GM21526 (cell line): ENCODE measurements at regions not wholly inside any gene's neighbourhood (a gene's known extent, or its start where the extent isn't known, plus 50 kb on each side); places are given as distances from the start of the nearest gene placed in this dataset.

ENCODE experiments used
- ATAC-seq: cut with Tn5 transposase; IDR thresholded peaks from one replicate; pipeline ENCODE4 v1.9.1; 2021; ENCODE audit warnings: moderate library complexity; ENCODE audit not compliant: unreplicated experiment, low FRiP score

DNA sequence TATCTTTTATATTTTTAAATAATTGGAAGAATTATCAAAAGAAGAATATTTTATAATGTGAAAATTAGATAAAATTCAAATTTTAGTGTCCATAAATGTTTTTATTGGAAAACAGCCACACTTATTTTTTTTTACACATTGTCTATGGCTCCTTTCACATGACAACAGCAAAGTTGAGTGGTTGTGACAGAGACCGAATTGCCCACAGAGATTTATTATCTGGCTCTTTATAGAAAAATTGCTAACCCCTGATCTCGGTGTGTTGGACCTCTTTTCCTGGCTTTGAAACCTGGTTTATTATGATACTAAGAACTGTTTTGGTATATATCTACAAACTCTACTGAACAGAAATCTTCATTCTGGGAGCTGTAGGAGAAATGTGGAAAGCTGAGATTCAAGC is 269.1 kb upstream of the UMPS start:
- no peak for ATAC-seq

DNA sequence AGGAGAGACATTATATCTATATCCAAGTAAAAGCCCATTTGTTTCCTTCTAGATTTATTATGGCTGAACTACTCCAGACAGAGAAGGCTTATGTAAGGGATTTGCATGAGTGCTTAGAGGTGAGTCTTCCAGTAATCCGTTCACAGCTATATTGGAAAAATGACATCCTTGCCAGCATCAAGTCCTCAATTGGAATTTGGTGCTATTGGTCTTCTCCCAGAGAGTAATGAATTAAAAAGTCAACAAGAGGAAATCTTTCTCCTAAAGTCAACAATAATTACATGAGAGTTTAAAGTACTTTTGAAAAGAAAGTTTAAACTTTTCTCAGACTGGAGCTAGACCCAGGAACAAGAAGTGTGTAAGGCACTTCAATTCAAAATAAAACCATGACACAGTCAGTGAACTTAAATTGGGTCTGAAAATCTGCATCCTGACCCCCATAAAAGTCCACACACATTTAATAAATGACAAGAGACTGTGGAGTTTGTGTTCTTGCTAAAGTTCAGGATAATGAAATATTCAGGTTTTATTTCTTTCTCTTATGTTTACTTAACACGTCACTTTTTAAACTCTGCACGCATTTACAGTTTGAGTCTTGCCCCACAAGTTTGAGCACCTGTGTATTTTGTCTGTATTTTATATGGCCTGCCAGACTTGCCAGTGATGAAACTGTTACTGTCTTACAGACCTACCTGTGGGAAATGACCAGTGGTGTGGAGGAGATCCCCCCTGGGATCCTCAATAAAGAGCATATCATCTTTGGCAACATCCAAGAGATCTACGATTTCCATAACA is 268.2 kb upstream of the UMPS start:
- ATAC-seq: no peak

DNA sequence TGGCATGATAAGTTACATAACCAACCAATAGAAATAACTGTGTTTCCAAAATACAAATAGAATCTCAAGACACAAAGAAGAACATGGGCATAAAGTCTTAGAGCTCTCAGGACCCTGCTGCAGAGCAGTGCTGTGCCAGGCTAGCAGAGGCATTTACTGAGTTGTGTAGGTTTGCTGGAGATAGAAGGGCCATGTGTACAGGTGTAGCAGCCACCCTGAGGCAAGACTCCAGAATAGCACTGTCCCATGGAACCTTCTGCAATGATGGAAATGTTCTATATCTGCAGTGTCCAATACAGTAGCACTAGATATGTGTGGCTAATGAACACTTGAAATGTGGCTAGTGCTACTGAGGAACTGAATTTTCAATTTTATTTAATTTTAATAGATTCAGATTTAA is 267.0 kb upstream of the UMPS start:
- no peak for ATAC-seq

DNA sequence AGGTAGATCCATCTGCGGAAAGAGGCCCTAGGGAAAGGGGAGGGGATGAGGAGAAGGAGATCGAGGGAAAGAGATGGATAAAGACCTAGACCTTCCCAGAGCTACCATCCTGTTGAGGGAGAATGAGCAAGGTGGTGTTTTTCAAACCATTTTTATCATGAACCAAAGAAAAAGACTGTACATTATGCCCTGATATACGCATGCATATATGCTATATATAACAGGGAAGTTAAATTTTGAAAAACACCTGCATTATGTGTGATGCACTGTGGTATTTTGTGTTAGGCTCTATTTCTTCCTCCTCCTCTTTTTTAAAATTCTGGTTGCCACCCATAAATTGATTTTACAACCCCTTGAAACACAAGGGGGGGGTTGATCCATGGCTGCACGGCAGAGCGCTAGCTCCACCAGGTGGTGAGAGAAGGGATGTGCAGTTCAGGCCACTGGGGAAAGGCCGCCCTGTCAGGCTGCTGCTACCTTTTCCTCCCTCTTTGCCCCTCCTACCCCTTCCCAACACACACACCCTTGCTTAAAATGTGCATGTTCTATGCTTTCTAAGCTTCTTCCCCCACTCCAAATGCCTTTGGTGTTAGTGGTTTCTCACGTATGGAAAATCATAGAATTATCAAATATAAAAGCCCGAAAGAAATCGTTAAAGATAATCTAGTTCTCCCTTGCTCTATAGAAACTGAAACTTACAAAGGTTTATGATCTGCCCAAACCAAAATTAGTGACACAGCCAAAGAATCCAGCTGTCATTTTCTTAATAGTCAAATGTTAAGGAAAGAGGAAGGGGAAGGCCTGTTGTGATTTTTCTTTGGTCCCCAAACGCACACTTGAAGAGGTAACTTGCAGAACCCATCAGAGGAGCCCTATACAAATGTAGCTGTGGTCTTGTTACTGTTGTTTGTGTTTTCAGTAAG is 262.0 kb upstream of the UMPS start:
- ATAC-seq: no peak

DNA sequence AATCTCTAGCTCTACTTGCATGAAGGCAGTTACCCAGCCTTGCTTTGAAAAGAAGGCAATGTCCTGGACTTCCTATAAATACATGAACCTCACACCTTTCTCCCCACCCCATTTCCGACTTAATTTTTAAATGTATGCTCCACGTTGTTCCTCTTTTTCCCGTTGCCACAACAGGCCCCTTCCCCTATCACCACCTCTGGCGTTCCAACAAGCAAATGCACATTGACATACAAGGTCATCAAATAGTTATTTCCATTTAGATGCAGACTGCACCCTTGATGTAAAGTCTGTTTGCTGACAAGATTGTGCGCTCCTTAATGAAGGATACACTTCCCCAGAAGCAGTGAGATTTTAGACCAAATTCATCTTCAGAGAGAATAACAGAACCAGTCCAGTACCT is 260.7 kb upstream of the UMPS start:
- no peak for ATAC-seq

DNA sequence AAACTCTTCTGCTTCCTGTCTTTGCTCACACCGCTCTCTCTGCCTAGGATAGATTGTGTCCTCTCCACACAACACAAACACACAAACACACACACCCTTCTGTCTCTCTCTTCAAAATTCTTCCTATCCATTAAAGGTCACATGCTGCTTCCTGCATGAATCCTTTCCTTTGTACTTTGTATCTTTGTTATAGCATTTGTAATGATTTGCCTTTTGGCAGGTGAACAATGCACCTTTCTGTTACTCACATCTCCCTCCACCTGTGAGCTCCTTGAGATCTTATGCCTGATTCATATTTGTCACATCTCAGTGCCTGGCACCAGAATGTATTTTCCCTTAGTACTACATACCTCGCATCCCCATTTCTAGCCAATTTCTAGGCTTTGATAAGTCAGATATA is 251.4 kb upstream of the UMPS start:
- no peak for ATAC-seq

DNA sequence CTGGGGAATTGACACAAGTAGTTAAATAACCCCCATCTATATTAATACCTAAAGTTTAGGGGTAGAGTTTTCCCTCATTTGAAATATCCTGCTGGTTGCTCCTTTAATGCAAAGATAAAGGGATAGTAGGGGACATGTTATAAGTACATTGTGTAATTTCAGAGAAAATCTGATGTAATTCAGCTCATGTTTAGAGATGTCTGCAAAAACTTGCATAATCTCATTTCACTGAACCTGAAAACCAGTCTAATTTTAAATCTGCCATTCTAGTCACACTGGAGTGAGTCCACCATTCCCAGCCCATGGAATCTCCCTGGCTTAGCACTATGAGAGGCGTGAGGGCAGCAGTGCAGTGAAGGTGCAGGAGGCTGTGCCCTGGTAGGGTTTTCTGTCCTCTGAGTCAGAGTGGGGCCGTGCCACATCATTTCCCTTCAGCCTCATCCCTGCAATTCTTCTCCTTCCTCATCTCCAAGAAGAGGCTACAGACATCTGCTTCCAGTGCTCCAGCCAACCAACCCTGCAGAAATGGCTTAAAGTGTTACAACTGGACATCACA is 246.3 kb upstream of the UMPS start:
- ATAC-seq: no peak

DNA sequence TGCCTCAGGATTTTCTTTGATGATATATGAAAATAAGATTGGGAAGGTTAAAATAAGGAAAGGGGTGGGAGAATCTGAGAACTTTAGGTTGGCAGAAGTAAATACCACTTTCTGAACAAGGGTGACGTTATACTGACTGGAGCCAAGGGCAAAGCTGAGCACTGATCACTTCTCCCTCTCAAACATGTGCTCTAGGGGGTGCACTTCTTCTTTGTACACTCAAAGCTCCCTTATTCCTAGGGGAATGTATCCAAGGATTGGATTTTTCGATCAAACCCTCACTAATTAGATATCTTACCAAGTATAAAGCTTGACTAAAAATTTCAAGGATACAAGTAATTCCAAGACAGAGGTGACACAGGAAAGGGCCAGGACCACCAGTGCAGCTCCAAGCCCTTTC is 243.9 kb upstream of the UMPS start:
- ATAC-seq: no peak

DNA sequence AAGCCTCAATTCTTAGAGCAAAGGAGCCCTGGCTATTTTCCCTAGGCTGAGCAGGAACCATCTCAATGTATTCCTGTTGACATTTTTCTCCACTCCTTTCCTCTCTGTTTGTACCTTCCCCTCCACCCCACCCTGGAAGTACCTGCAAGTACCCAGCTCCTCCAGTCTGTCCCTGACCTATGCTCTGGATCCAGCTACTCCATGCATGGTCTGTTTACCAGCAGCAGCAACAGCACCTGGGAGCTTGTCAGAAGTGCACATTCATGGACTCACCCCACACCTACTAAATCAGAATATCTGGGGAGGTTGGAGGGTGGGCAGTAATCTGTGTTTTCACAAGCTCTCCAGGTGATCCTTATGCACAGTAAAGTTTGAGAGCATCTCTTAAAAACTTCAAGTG is 240.7 kb upstream of the UMPS start:
- no peak for ATAC-seq

DNA sequence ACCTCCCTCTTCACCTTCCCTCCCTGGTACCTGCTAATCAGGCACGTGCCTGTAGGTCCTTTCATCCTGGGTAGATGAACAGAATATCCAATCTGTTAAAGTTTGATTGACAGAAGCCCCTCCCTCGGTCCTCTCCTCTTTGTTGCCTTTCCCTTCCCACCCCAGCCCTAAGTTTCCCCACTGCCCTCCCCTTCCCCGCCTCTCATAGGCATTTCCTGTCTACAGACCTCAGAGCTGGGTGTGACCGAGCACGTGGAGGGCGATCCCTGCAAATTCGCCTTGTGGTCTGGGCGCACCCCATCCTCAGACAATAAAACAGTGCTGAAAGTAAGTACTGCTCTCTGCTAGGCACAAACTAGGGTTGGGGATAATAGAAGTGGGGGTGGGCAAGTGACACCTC is 239.2 kb upstream of the UMPS start:
- no peak for ATAC-seq

DNA sequence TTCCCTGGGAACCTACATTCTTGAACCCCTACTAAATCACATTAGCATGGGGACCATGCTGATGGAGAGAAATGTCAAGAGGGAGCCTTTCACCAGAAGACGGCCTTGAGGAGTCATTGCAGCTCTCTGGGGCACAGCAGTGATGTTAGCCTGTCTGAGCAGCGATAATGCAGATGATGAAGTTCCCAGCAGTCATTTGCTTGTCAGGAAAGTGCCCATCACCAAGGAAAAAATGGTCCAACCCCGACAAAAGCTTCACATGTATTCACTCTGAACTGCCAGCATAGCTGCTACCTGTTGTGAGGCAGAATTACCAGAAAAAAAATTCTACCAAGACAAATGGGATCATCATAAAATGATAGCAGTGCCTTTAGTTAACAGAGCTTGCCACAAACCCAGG is 238.4 kb upstream of the UMPS start:
- ATAC-seq: no peak

DNA sequence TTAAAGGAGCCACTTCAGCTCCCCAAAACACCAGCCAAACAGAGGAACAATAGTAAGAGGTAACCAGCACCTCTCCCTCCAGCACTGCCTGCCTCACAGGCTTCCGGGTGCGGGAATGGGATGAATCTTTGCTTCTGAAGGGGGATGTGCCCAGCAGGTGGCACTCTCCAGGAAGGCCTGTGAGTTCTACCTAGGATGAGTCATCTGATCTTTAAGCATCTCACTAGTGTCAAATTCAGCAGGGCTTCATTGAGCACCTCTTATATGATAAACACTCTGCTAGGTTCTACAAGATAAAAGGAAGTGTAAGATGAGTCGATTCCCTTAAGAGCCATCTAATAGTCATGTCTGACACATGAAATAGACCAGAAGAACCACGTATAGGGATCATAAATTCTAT is 237.4 kb upstream of the UMPS start:
- ATAC-seq: no peak

DNA sequence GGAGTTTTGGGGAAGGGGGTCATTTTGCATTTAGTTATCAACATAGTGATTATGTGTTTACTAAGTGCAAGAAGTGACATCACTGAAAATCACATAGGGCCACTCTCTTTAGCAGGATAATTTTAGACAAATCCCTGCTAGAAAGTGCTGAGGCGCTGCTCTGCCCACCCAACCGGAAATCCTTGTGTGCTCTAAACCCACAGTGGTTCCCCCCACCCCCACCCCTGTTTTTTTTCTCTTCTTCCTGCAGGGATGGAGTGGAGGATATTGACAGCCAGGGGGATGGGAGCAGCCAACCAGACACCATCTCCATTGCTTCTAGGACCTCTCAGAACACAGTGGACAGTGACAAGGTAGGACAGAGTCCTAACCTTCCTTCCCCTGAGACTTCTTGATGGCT is 234.2 kb upstream of the UMPS start:
- ATAC-seq: no peak

DNA sequence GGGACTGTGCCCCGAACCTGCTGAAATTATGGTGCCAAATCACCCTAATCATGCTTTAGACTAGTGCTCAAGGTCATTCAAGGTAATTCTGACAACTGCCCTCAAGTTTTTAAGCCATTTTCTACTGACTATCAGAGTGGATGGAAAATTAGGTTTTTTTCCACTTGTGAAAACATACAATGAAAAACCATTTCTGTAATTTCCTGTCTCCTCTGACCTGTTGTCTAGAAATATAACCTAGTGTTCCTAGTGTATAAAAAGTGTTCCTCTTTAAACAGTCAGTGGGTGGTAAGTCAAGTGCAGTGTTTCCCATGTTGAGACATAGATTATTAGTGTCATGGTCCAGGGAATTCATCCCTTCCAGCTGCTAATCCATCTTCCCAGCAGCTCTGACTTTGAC is 232.8 kb upstream of the UMPS start:
- no peak for ATAC-seq

DNA sequence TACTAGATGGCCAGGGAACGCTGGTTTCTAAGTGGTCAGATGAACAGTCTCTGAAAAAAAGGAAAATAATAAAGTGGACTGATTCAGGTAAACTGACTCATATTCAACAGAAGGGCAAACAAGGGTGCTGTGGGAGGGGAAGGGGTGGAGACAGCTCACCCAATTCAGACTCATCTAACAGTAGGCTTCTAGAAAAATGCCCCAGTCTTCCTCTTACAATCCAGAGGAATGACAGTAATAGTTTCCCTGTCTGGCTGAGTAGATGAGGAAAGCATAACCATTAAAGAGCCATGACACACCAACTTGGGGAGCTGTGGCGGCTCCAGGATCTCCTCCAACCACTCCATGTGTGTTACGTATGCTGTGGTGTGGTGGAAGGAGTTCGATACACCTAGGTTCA is 231.4 kb upstream of the UMPS start:
- ATAC-seq: no peak

DNA sequence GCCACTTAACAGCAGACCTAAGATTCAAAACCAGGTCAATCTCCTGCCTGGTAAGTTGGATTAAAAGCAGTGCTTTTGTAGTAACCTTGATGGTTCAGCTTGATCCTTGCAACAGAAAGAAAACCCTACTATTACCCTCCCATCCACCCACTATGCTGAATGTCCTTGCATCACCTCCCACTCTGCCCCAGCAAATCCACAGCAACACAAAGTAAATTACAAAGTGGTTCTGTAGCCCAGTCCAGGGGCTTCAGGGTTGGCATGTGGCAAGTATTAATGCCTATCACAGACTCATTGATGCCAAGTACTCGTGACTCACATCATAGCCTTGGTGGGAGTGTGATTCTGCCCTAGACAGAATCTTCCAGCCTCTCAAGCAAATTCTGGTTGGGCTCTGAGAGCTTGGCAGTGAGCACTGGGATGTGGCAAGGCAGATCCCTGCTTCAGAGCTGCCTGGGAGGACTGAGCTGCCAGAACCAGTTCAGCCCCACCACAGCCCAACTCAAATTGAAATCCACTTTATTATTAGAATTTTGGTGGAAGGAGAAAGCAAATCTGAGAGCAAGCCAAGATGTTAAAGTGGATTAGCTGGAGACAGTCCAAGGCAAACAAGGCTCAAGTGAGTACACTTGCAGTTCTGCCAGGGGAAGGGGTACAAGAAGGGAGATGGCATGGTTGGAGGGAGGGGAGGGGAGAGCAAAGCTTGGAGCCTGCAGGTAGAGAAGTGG is 225.8 kb upstream of the UMPS start:
- no peak for ATAC-seq

DNA sequence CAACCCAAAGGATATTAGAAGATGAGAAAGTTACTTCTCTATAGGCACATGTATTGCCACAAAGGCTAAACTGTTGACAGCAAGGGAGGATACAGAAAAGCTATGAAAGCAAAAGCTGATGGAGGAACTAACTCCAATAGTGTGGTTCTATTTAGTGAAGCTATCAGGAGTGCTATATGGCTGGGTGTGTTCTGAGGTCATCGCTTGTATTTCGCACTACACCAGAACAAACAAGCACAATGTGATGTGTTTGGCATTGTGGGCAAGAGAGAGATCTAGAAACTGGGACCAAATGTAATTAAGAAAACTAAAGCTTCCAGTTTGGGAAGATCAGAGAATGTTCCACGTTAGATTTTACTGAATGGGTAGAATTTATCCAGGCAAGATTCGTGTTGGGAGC is 220.4 kb upstream of the UMPS start:
- ATAC-seq: no peak

DNA sequence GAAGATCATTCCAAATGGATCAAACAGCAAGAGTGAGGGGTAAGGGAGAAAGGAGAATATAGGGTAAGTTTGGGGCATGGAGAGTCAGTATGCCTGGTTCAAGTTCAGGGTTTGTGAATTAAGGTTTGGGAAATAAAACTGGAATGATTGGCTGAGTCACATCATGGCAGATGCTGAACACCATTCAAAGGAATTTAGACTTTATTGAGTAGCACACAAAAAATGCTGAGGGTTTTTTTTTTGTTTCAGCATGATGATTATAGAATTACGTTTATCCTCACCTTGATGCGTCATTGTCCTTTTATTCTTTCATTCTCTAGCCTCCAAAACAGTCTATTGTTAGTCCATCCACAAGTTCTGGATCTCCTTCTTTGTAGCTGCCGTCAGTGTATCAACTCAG is 220.0 kb upstream of the UMPS start:
- no peak for ATAC-seq

DNA sequence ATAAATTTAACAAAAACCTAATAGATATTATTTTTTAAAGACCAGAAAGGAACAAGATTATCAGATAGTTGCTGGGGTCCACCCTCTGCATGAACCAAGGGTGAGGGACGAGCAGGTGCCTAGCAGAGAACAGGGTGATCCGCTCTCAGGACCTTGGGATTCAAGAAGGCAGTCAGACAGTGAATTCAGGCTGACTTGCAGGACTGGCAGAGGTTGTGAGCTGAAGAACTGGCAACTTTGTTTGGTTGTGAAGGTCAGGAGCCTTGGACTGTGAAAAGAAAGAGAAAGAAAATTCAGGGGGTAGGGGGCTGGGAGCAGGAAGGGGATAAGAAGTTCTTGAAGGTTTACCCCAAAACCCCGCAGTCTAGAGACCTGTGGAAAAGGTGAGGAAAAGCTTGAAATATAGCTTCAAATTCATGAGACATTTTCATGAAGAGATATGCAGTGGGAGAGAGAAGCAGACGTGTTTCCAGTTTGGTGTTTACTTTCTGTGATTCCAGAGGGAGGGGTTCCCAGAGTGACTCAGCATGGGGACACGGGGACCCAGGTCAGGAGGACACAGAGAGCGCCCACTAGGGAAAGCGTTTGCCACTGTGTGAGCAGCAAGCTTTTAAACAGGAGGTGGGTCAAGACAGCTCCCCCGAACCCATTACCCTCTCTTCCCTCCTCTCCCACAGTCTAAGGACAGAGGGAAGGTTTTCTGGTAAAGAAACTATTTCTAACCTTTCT is 217.2 kb upstream of the UMPS start:
- no peak for ATAC-seq

DNA sequence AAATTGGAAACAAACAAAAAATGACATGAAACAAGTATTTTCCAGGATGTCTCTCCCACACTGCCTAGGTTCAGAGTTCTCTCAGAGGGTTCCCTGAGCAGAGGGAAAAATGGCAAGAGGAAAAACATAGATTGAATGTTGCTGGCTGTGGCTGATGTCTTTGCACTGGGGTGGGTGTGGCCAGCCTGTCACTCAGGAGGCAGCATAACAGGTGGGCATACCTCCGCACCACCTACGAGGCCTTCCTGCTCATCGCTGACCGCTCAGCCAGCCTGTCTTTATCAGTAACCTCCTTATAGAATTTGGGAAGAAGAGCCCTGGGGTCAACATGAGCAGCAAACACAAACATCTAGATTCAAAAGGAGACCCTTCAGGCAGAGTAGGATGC is 216.6 kb upstream of the UMPS start:
- ATAC-seq: no peak
